ENCODE measurements at regions not wholly inside any gene's neighbourhood (a gene's known extent, or its start where the extent isn't known, plus 50 kb on each side); places are given as distances from the start of the nearest gene placed in this dataset.

- TF ChIP-seq CTCF (IDR thresholded peaks at IDR 0.05) (no peak), POLR2A (IDR thresholded peaks at IDR 0.05) (no peak)
These were observed 335.4 kb upstream of the SPTLC3 start for GRCh38 chr20:12673352-12673751.

All from body of pancreas (tissue), 4 donors.